Muscle of arm (tissue), 1 donor: ENCODE measurements at regions not wholly inside any gene's neighbourhood (a gene's known extent, or its start where the extent isn't known, plus 50 kb on each side); places are given as distances from the start of the nearest gene placed in this dataset.

Source experiments
- DNase-seq: peaks from one replicate; pipeline ENCODE4 v3.0.0-alpha.2; 2013

- no peak for DNase-seq
These were observed 96.9 kb upstream of the BTBD3 start for GRCh38 chr20:11820838-11821237.

GRCh38 chr20:11822540-11822794 is 95.2 kb upstream of the BTBD3 start:
- no peak for DNase-seq

- no peak for DNase-seq
These were observed 91.4 kb upstream of the BTBD3 start for GRCh38 chr20:11826334-11826733.

GRCh38 chr20:11832397-11832796 is 85.3 kb upstream of the BTBD3 start:
- DNase-seq, result no peak

GRCh38 chr20:11832851-11833250 is 84.8 kb upstream of the BTBD3 start:
- DNase-seq, result no peak

GRCh38 chr20:11833825-11834224 is 83.9 kb upstream of the BTBD3 start:
- no peak for DNase-seq

GRCh38 chr20:11838076-11838636 is 79.5 kb upstream of the BTBD3 start:
- no peak for DNase-seq

GRCh38 chr20:11841972-11842461 is 75.7 kb upstream of the BTBD3 start:
- no peak for DNase-seq

GRCh38 chr20:11843289-11843688 is 74.4 kb upstream of the BTBD3 start:
- DNase-seq, result no peak

- DNase-seq, result peak; percentile 18
These were observed 73.0 kb upstream of the BTBD3 start for GRCh38 chr20:11844691-11845090.

- DNase-seq, result no peak
These were observed 72.4 kb upstream of the BTBD3 start for GRCh38 chr20:11845340-11845739.

- no peak for DNase-seq
These were observed 71.6 kb upstream of the BTBD3 start for GRCh38 chr20:11846131-11846530.

- DNase-seq, result no peak
These were observed 69.9 kb upstream of the BTBD3 start for GRCh38 chr20:11847827-11848226.

- DNase-seq, result no peak
These were observed 68.3 kb upstream of the BTBD3 start for GRCh38 chr20:11849270-11849915.

GRCh38 chr20:11849976-11850670 is 67.6 kb upstream of the BTBD3 start:
- no peak for DNase-seq

- no peak for DNase-seq
These were observed 66.8 kb upstream of the BTBD3 start for GRCh38 chr20:11850901-11851300.

- DNase-seq, result no peak
These were observed 66.0 kb upstream of the BTBD3 start for GRCh38 chr20:11851646-11852045.

- DNase-seq, result no peak
These were observed 65.5 kb upstream of the BTBD3 start for GRCh38 chr20:11852189-11852588.

- DNase-seq, result no peak
These were observed 64.9 kb upstream of the BTBD3 start for GRCh38 chr20:11852811-11853210.

GRCh38 chr20:11853359-11853758 is 64.3 kb upstream of the BTBD3 start:
- DNase-seq, result no peak

GRCh38 chr20:11861479-11861878 is 56.2 kb upstream of the BTBD3 start:
- DNase-seq, result no peak

- DNase-seq, result no peak
These were observed 50.3 kb upstream of the BTBD3 start for GRCh38 chr20:11867291-11867919.
